ENCODE measurements at regions not wholly inside any gene's neighbourhood (a gene's known extent, or its start where the extent isn't known, plus 50 kb on each side); places are given as distances from the start of the nearest gene placed in this dataset.

GRCh38 chr2:56615760-56616159 lies 432.0 kb downstream of the CCDC85A start (continued):
- TF ChIP-seq, protein P1, sequence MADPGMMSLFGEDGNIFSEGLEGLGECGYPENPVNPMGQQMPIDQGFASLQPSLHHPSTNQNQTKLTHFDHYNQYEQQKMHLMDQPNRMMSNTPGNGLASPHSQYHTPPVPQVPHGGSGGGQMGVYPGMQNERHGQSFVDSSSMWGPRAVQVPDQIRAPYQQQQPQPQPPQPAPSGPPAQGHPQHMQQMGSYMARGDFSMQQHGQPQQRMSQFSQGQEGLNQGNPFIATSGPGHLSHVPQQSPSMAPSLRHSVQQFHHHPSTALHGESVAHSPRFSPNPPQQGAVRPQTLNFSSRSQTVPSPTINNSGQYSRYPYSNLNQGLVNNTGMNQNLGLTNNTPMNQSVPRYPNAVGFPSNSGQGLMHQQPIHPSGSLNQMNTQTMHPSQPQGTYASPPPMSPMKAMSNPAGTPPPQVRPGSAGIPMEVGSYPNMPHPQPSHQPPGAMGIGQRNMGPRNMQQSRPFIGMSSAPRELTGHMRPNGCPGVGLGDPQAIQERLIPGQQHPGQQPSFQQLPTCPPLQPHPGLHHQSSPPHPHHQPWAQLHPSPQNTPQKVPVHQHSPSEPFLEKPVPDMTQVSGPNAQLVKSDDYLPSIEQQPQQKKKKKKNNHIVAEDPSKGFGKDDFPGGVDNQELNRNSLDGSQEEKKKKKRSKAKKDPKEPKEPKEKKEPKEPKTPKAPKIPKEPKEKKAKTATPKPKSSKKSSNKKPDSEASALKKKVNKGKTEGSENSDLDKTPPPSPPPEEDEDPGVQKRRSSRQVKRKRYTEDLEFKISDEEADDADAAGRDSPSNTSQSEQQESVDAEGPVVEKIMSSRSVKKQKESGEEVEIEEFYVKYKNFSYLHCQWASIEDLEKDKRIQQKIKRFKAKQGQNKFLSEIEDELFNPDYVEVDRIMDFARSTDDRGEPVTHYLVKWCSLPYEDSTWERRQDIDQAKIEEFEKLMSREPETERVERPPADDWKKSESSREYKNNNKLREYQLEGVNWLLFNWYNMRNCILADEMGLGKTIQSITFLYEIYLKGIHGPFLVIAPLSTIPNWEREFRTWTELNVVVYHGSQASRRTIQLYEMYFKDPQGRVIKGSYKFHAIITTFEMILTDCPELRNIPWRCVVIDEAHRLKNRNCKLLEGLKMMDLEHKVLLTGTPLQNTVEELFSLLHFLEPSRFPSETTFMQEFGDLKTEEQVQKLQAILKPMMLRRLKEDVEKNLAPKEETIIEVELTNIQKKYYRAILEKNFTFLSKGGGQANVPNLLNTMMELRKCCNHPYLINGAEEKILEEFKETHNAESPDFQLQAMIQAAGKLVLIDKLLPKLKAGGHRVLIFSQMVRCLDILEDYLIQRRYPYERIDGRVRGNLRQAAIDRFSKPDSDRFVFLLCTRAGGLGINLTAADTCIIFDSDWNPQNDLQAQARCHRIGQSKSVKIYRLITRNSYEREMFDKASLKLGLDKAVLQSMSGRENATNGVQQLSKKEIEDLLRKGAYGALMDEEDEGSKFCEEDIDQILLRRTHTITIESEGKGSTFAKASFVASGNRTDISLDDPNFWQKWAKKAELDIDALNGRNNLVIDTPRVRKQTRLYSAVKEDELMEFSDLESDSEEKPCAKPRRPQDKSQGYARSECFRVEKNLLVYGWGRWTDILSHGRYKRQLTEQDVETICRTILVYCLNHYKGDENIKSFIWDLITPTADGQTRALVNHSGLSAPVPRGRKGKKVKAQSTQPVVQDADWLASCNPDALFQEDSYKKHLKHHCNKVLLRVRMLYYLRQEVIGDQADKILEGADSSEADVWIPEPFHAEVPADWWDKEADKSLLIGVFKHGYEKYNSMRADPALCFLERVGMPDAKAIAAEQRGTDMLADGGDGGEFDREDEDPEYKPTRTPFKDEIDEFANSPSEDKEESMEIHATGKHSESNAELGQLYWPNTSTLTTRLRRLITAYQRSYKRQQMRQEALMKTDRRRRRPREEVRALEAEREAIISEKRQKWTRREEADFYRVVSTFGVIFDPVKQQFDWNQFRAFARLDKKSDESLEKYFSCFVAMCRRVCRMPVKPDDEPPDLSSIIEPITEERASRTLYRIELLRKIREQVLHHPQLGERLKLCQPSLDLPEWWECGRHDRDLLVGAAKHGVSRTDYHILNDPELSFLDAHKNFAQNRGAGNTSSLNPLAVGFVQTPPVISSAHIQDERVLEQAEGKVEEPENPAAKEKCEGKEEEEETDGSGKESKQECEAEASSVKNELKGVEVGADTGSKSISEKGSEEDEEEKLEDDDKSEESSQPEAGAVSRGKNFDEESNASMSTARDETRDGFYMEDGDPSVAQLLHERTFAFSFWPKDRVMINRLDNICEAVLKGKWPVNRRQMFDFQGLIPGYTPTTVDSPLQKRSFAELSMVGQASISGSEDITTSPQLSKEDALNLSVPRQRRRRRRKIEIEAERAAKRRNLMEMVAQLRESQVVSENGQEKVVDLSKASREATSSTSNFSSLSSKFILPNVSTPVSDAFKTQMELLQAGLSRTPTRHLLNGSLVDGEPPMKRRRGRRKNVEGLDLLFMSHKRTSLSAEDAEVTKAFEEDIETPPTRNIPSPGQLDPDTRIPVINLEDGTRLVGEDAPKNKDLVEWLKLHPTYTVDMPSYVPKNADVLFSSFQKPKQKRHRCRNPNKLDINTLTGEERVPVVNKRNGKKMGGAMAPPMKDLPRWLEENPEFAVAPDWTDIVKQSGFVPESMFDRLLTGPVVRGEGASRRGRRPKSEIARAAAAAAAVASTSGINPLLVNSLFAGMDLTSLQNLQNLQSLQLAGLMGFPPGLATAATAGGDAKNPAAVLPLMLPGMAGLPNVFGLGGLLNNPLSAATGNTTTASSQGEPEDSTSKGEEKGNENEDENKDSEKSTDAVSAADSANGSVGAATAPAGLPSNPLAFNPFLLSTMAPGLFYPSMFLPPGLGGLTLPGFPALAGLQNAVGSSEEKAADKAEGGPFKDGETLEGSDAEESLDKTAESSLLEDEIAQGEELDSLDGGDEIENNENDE (IDR thresholded peaks at IDR 0.05; ENCODE audit: insufficient replicate concordance, low read length): no peak
- TF ChIP-seq GTF2F1 (IDR thresholded peaks at IDR 0.05; ENCODE audit: borderline replicate concordance, low read depth, low read length) (no peak), EP300 (IDR thresholded peaks at IDR 0.05; ENCODE audit: borderline replicate concordance in 1 of 2, low read depth in 2 of 2, low read length in 2 of 2) (no peak), MAFK (IDR thresholded peaks at IDR 0.05; ENCODE audit: low read depth, low read length) (no peak), E2F6 (IDR thresholded peaks at IDR 0.05) (no peak), RFX5 (IDR thresholded peaks at IDR 0.05; ENCODE audit: borderline replicate concordance, low read depth, low read length) (no peak), JUND (IDR thresholded peaks at IDR 0.05; ENCODE audit: low read length) (no peak), NRF1 (IDR thresholded peaks at IDR 0.05; ENCODE audit: low read depth, low read length) (no peak), BCL11A (IDR thresholded peaks at IDR 0.05; ENCODE audit: low read depth in 2 of 2, low read length in 2 of 2) (no peak)

Data from H1 (cell line).